Stimulated activated CD4-positive, alpha-beta T cell treated with anti-CD3 and anti-CD28 coated beads, Interleukin-4, amount 100 ng/mL, for 1 hour (primary cell): ENCODE measurements at regions not wholly inside any gene's neighbourhood (a gene's known extent, or its start where the extent isn't known, plus 50 kb on each side); places are given as distances from the start of the nearest gene placed in this dataset.
"Not testable (repeated sequence)": the region's sequence is repeated elsewhere in the genome, so short reads cannot be mapped to it uniquely, and the experiment has no call there.

ENCODE experiments used
- DNase-seq: peaks from one replicate; pipeline ENCODE4 v3.0.0-alpha.2; 2020

- DNase-seq, result no peak
These were observed 57.1 kb downstream of the GRIN2B start for GRCh38 chr12:13924286-13924685.

- no peak for DNase-seq
These were observed 62.5 kb downstream of the GRIN2B start for GRCh38 chr12:13918897-13919296.

- no peak for DNase-seq
These were observed 66.3 kb downstream of the GRIN2B start for GRCh38 chr12:13915096-13915495.

- DNase-seq, result no peak
These were observed 68.0 kb downstream of the GRIN2B start for GRCh38 chr12:13913371-13913770.

- DNase-seq, result no peak
These were observed 69.4 kb downstream of the GRIN2B start for GRCh38 chr12:13911756-13912554.

- DNase-seq, result no peak
These were observed 75.6 kb downstream of the GRIN2B start for GRCh38 chr12:13905794-13906193.

- DNase-seq, result no peak
These were observed 80.7 kb downstream of the GRIN2B start for GRCh38 chr12:13900718-13901117.

GRCh38 chr12:13898387-13898786 lies 83.0 kb downstream of the GRIN2B start:
- DNase-seq, result not testable (repeated sequence)

- no peak for DNase-seq
These were observed 83.6 kb downstream of the GRIN2B start for GRCh38 chr12:13897811-13898210.

- no peak for DNase-seq
These were observed 85.3 kb downstream of the GRIN2B start for GRCh38 chr12:13896063-13896626.

GRCh38 chr12:13891902-13892301 lies 89.5 kb downstream of the GRIN2B start:
- no peak for DNase-seq

- no peak for DNase-seq
These were observed 90.5 kb downstream of the GRIN2B start for GRCh38 chr12:13890943-13891342.

- DNase-seq, result no peak
These were observed 93.5 kb downstream of the GRIN2B start for GRCh38 chr12:13887779-13888388.

- no peak for DNase-seq
These were observed 99.2 kb downstream of the GRIN2B start for GRCh38 chr12:13882176-13882575.

GRCh38 chr12:13880613-13881012 lies 100.8 kb downstream of the GRIN2B start:
- no peak for DNase-seq

- DNase-seq, result no peak
These were observed 105.7 kb downstream of the GRIN2B start for GRCh38 chr12:13875744-13876143.

- no peak for DNase-seq
These were observed 111.1 kb downstream of the GRIN2B start for GRCh38 chr12:13870255-13870654.

- peak; percentile 58 for DNase-seq
These were observed 117.2 kb downstream of the GRIN2B start for GRCh38 chr12:13864081-13864673.

GRCh38 chr12:13857750-13858149 lies 123.7 kb downstream of the GRIN2B start:
- DNase-seq, result no peak

GRCh38 chr12:13853471-13853870 lies 127.9 kb downstream of the GRIN2B start:
- DNase-seq, result no peak

- no peak for DNase-seq
These were observed 129.6 kb downstream of the GRIN2B start for GRCh38 chr12:13851828-13852227.

GRCh38 chr12:13849456-13849855 lies 131.9 kb downstream of the GRIN2B start:
- no peak for DNase-seq

GRCh38 chr12:13843841-13844240 lies 137.6 kb downstream of the GRIN2B start:
- DNase-seq, result no peak

- DNase-seq, result no peak
These were observed 140.0 kb downstream of the GRIN2B start for GRCh38 chr12:13841358-13841757.
